H9 (cell line): ENCODE measurements at regions not wholly inside any gene's neighbourhood (a gene's known extent, or its start where the extent isn't known, plus 50 kb on each side); places are given as distances from the start of the nearest gene placed in this dataset.

ENCODE experiments used
- DNase-seq: peaks from one replicate; pipeline ENCODE4 v3.0.0-alpha.2; 2017
- H2AFZ ChIP-seq: one replicate; pipeline ENCODE4 v1.6.1; 2013; ENCODE audit warnings: mild to moderate bottlenecking, low read length, control low read depth, moderate library complexity
- H2AK5ac ChIP-seq: 2 replicates; pipeline ENCODE4 v1.6.1; 2013; ENCODE audit warnings: low read length, control low read depth, mixed read lengths; ENCODE audit not compliant: insufficient read length
- H2BK120ac ChIP-seq: one replicate; pipeline ENCODE4 v1.6.1; 2013; ENCODE audit warnings: low read depth, mild to moderate bottlenecking, low read length, control low read depth, inconsistent platforms; ENCODE audit not compliant: poor library complexity, severe bottlenecking
- H2BK12ac ChIP-seq: 2 replicates; pipeline ENCODE4 v1.6.1; 2013; ENCODE audit warnings: low read length, control low read depth, mixed read lengths, low read depth; ENCODE audit not compliant: insufficient read length
- H2BK15ac ChIP-seq: 2 replicates; pipeline ENCODE4 v1.6.1; 2013; ENCODE audit warnings: low read depth, low read length, control low read depth
- H2BK20ac ChIP-seq: one replicate; pipeline ENCODE4 v1.6.1; 2013; ENCODE audit warnings: low read depth, mild to moderate bottlenecking, low read length, control low read depth, inconsistent platforms; ENCODE audit not compliant: poor library complexity, severe bottlenecking
- H2BK5ac ChIP-seq: 2 replicates; pipeline ENCODE4 v1.6.1; 2013; ENCODE audit warnings: low read length, control low read depth, mixed read lengths; ENCODE audit not compliant: insufficient read length
- H3K14ac ChIP-seq: 2 replicates; pipeline ENCODE4 v1.6.1; 2013; ENCODE audit warnings: low read length, control low read depth; ENCODE audit not compliant: insufficient read depth
- H3K18ac ChIP-seq: 2 replicates; pipeline ENCODE4 v1.6.1; 2013; ENCODE audit warnings: low read depth, mild to moderate bottlenecking, mixed read lengths, low read length, control low read depth; ENCODE audit not compliant: insufficient read length
- H3K23ac ChIP-seq: 2 replicates; pipeline ENCODE4 v1.6.1; 2013; ENCODE audit warnings: low read length, control low read depth, mixed read lengths, low read depth; ENCODE audit not compliant: insufficient read length
- H3K23me2 ChIP-seq: 2 replicates; pipeline ENCODE4 v1.6.1; 2013; ENCODE audit warnings: low read depth, mild to moderate bottlenecking, mixed read lengths, low read length, control low read depth; ENCODE audit not compliant: insufficient read length, poor library complexity, severe bottlenecking
- H3K27ac ChIP-seq: 2 replicates; pipeline ENCODE4 v1.5.1; 2013; ENCODE audit warnings: low read length, control low read depth, mixed read lengths, low read depth; ENCODE audit not compliant: insufficient read length
- H3K27me3 ChIP-seq: 2 replicates; pipeline ENCODE4 v1.6.1; 2013; ENCODE audit warnings: low read length, control low read depth, inconsistent platforms; ENCODE audit not compliant: insufficient read depth
- H3K4ac ChIP-seq: 2 replicates; pipeline ENCODE4 v1.6.1; 2013; ENCODE audit warnings: low read depth, mild to moderate bottlenecking, control low read depth, inconsistent platforms, low read length, moderate library complexity
- H3K4me1 ChIP-seq: 2 replicates; pipeline ENCODE4 v1.6.1; 2013; ENCODE audit warnings: low read length, control low read depth, inconsistent platforms; ENCODE audit not compliant: insufficient read depth
- H3K4me2 ChIP-seq: 2 replicates; pipeline ENCODE4 v1.6.1; 2013; ENCODE audit warnings: low read length, control low read depth, mixed read lengths; ENCODE audit not compliant: insufficient read length, insufficient read depth
- H3K56ac ChIP-seq: 2 replicates; pipeline ENCODE4 v1.6.1; 2013; ENCODE audit warnings: low read depth, mild to moderate bottlenecking, mixed read lengths, low read length, control low read depth; ENCODE audit not compliant: insufficient read length
- H3K79me1 ChIP-seq: 2 replicates; pipeline ENCODE4 v1.6.1; 2013; ENCODE audit warnings: low read depth, mild to moderate bottlenecking, moderate library complexity, low read length, control low read depth, inconsistent platforms; ENCODE audit not compliant: insufficient read depth, poor library complexity, severe bottlenecking
- H3K79me2 ChIP-seq: 2 replicates; pipeline ENCODE4 v1.6.1; 2013; ENCODE audit warnings: low read length, control low read depth, inconsistent platforms; ENCODE audit not compliant: insufficient read depth
- H3K9ac ChIP-seq: 2 replicates; pipeline ENCODE4 v1.6.1; 2013; ENCODE audit warnings: low read length, control low read depth, mixed read lengths; ENCODE audit not compliant: insufficient read length; ENCODE audit errors: extremely low read depth
- H3K9me3 ChIP-seq: one replicate; pipeline ENCODE4 v1.6.1; 2013; ENCODE audit warnings: low read depth, low read length, inconsistent platforms; ENCODE audit not compliant: control insufficient read depth
- H3T11ph ChIP-seq: one replicate; pipeline ENCODE4 v1.6.1; 2013; ENCODE audit warnings: mild to moderate bottlenecking, low read length, control low read depth, inconsistent platforms
- H4K20me1 ChIP-seq: one replicate; pipeline ENCODE4 v1.6.1; 2013; ENCODE audit not compliant: control insufficient read depth, insufficient read length, insufficient read depth
- H4K5ac ChIP-seq: 2 replicates; pipeline ENCODE4 v1.6.1; 2013; ENCODE audit warnings: low read depth, mild to moderate bottlenecking, mixed read lengths, low read length, control low read depth; ENCODE audit not compliant: insufficient read length
- H4K8ac ChIP-seq: replicated peaks from 2 replicates; pipeline ENCODE4 v1.6.1; 2013; ENCODE audit warnings: low read length, control low read depth, mixed read lengths, low read depth; ENCODE audit not compliant: insufficient read length
- H4K91ac ChIP-seq: 2 replicates; pipeline ENCODE4 v1.6.1; 2013; ENCODE audit warnings: low read depth, mild to moderate bottlenecking, moderate library complexity, mixed read lengths, low read length, control low read depth; ENCODE audit not compliant: insufficient read length
- H3K27ac Mint-ChIP-seq, 3 experiments: 2 replicates in 2 of 3; 3 replicates in 1 of 3; pipeline ENCODE4 v1.8.0; 2020 to 2021; ENCODE audit warnings: mixed read lengths in 3 of 3, mild to moderate bottlenecking in 1 of 3, moderate library complexity in 1 of 3
- H3K27me3 Mint-ChIP-seq: 2 replicates; pipeline ENCODE4 v1.8.0; 2021; ENCODE audit warnings: low read depth, mild to moderate bottlenecking, moderate library complexity, mixed read lengths
- H3K36me3 Mint-ChIP-seq, 3 experiments: 2 replicates in 2 of 3; 3 replicates in 1 of 3; pipeline ENCODE4 v1.8.0; 2020 to 2021; ENCODE audit warnings: low read depth in 3 of 3, mixed read lengths in 3 of 3; ENCODE audit not compliant: insufficient read depth in 1 of 3
- H3K4me1 Mint-ChIP-seq, 2 experiments: 2 replicates each; pipeline ENCODE4 v1.8.0; 2020; ENCODE audit warnings: mixed read lengths in 2 of 2
- H3K4me3 Mint-ChIP-seq, 2 experiments: 2 replicates in 1 of 2; 3 replicates in 1 of 2; pipeline ENCODE4 v1.8.0; 2020 to 2021; ENCODE audit warnings: mild to moderate bottlenecking in 2 of 2, mixed read lengths in 2 of 2, moderate library complexity in 1 of 2
- H3K9me3 Mint-ChIP-seq, 2 experiments: 2 replicates in 1 of 2; 3 replicates in 1 of 2; pipeline ENCODE4 v1.8.0; 2020; ENCODE audit warnings: mild to moderate bottlenecking in 2 of 2, mixed read lengths in 2 of 2, moderate library complexity in 1 of 2
- CTCF ChIP-seq: fragments of 200-600 bp; sonication (generic); conservative IDR thresholded peaks from 3 replicates; pipeline ENCODE4 v1.8.0; 2021; ENCODE audit warnings: antibody characterized with exemption, mild to moderate bottlenecking
- WGBS: extraction: QIAGEN DNeasy Blood & Tissue Kit; methylation state at CpG from one replicate; pipeline ENCODE4 v1.1.7; 2013; ENCODE audit warnings: missing lambda C conversion rate, low lambda C conversion rate, mixed read lengths; ENCODE audit not compliant: insufficient read length; ENCODE audit errors: extremely low coverage; 5-methylcytosine and 5-hydroxymethylcytosine counted together

GRCh38 chr12:111057701-111058425, 137.5 kb upstream of the MYL2 start:
- Histone ChIP-seq H4K8ac (no peak overlapping the region), H3K23ac (no peak overlapping the region), H3K23me2 (no peaks in the 10 kb centered on the region), H3K79me1 (no peaks in the 10 kb centered on the region), H3K4me2 (no peak overlapping the region), H3K79me2 (no peaks in the 10 kb centered on the region; the same call in 1 of the 2 replicates), H4K5ac (no peak overlapping the region), H4K20me1 (no peaks in the 10 kb centered on the region), H3K14ac (no peak overlapping the region), H3K9ac (no peak overlapping the region), H2BK15ac (no peak overlapping the region), H3K9me3 (no peaks in the 10 kb centered on the region), H4K91ac (no peak overlapping the region), H3K4me1 (peaks cover 5% of the 10 kb centered on the region; the same call in 1 of the 2 replicates), H3K27me3 (no peaks in the 10 kb centered on the region), H2AFZ (no peak overlapping the region), H2BK12ac (no peak overlapping the region), H2BK5ac (no peak overlapping the region), H2BK20ac (no peak overlapping the region), H3K4ac (no peak overlapping the region), H2AK5ac (no peak overlapping the region), H2BK120ac (no peak overlapping the region), H3K18ac (no peak overlapping the region), H3K27ac (no peak overlapping the region), H3T11ph (no peak overlapping the region), H3K56ac (no peak overlapping the region)
- Mint-ChIP-seq H3K27ac (peak overlapping the region in 1 of 3 experiments; percentile 59; a peak in 1 of 7 replicates), H3K36me3 (no peaks in the 10 kb centered on the region), H3K27me3 (no peaks in the 10 kb centered on the region), H3K4me1 (peaks cover 35 to 51% of the 10 kb centered on the region in 2 experiments), H3K4me3 (no peak overlapping the region), H3K9me3 (no peaks in the 10 kb centered on the region)
- DNase-seq, result no peak
- no peak for TF ChIP-seq CTCF
- WGBS, result no CpG with 5 or more reads among the region's 7 CpGs
